ENCODE measurements at regions not wholly inside any gene's neighbourhood (a gene's known extent, or its start where the extent isn't known, plus 50 kb on each side); places are given as distances from the start of the nearest gene placed in this dataset.

- H3K9me3 ChIP-seq, result no peaks in the 10 kb centered on the region
- H3K27ac ChIP-seq, result no peak overlapping the region
- no peaks in the 10 kb centered on the region for H3K36me3 ChIP-seq
- no peak for ATAC-seq
- 99 to 100% methylated on average over 2 to 14 of the region's 46 CpGs for WGBS, 2 donors (ENCODE audit: low coverage in 1 of 2)
- H3K4me3 ChIP-seq, result no peak overlapping the region
- TF ChIP-seq POLR2AphosphoS5 (IDR thresholded peaks at IDR 0.05) (no peak), POLR2A (IDR thresholded peaks at IDR 0.05) (no peak), EP300 (IDR thresholded peaks at IDR 0.05) (no peak), CTCF (IDR thresholded peaks at IDR 0.05) (no peak)
- H3K4me1 ChIP-seq, result no peaks in the 10 kb centered on the region
- H3K27me3 ChIP-seq, result no peaks in the 10 kb centered on the region
Observed at GRCh38 chr4:186889876-186890643, 166.4 kb upstream of the FAT1 start.

- no peak overlapping the region for H3K27ac ChIP-seq
- no peaks in the 10 kb centered on the region for H3K36me3 ChIP-seq
- no peak for ATAC-seq
- TF ChIP-seq POLR2AphosphoS5 (IDR thresholded peaks at IDR 0.05) (no peak), EP300 (IDR thresholded peaks at IDR 0.05) (no peak), CTCF (IDR thresholded peaks at IDR 0.05) (no peak), POLR2A (IDR thresholded peaks at IDR 0.05) (no peak)
- H3K27me3 ChIP-seq, result no peaks in the 10 kb centered on the region
- WGBS, 2 donors (ENCODE audit: low coverage in 1 of 2), result 84 to 98% methylated on average over 7 to 8 of the region's 12 CpGs
- no peaks in the 10 kb centered on the region for H3K9me3 ChIP-seq
- no peaks in the 10 kb centered on the region for H3K4me1 ChIP-seq
- H3K4me3 ChIP-seq, result no peak overlapping the region
Observed at GRCh38 chr4:186891859-186892486, 168.3 kb upstream of the FAT1 start.

- WGBS, 2 donors (ENCODE audit: low coverage in 1 of 2), result 93 to 95% methylated on average over 4 of the region's 4 CpGs
- Histone ChIP-seq H3K9me3 (no peaks in the 10 kb centered on the region), H3K27me3 (no peaks in the 10 kb centered on the region), H3K27ac (no peak overlapping the region), H3K36me3 (no peaks in the 10 kb centered on the region), H3K4me3 (no peak overlapping the region), H3K4me1 (no peaks in the 10 kb centered on the region)
- no peak for TF ChIP-seq CTCF (IDR thresholded peaks at IDR 0.05)
- no peak for TF ChIP-seq POLR2A (IDR thresholded peaks at IDR 0.05)
- no peak for TF ChIP-seq POLR2AphosphoS5 (IDR thresholded peaks at IDR 0.05)
- no peak for TF ChIP-seq EP300 (IDR thresholded peaks at IDR 0.05)
- ATAC-seq, result no peak
Observed at GRCh38 chr4:186898367-186898766, 174.7 kb upstream of the FAT1 start.

GRCh38 chr4:186900232-186900900, 176.7 kb upstream of the FAT1 start:
- H3K4me1 ChIP-seq, result no peaks in the 10 kb centered on the region
- no peak overlapping the region for H3K4me3 ChIP-seq
- WGBS, 2 donors (ENCODE audit: low coverage in 1 of 2), result 51 to 53% methylated on average over 7 to 8 of the region's 9 CpGs
- no peak for TF ChIP-seq POLR2A (IDR thresholded peaks at IDR 0.05)
- TF ChIP-seq CTCF (IDR thresholded peaks at IDR 0.05), result no peak
- no peak for TF ChIP-seq EP300 (IDR thresholded peaks at IDR 0.05)
- TF ChIP-seq POLR2AphosphoS5 (IDR thresholded peaks at IDR 0.05), result no peak
- no peaks in the 10 kb centered on the region for H3K27me3 ChIP-seq
- H3K9me3 ChIP-seq, result no peaks in the 10 kb centered on the region
- no peaks in the 10 kb centered on the region for H3K36me3 ChIP-seq
- no peak for ATAC-seq
- no peak overlapping the region for H3K27ac ChIP-seq

Measured in gastroesophageal sphincter (tissue), 4 donors.